HepG2 (cell line): ENCODE measurements at regions not wholly inside any gene's neighbourhood (a gene's known extent, or its start where the extent isn't known, plus 50 kb on each side); places are given as distances from the start of the nearest gene placed in this dataset.

Source experiments
- POLR2AphosphoS2 ChIP-seq: IDR thresholded peaks from 2 replicates; pipeline ENCODE4 v1.6.1; 2011; ENCODE audit warnings: low read depth, low read length, improper control_type of control experiment
- POLR2AphosphoS5 ChIP-seq: IDR thresholded peaks from 2 replicates; pipeline ENCODE4 v1.6.1; 2012; ENCODE audit warnings: low read depth, low read length
- PRDM10 ChIP-seq: sonication (generic); formaldehyde crosslinking; IDR thresholded peaks from 2 replicates; pipeline ENCODE4 v1.4.0; 2020; ENCODE audit warnings: low read depth, missing genetic modification reagents
- PRDM15 ChIP-seq: sonication (generic); formaldehyde crosslinking; IDR thresholded peaks from 2 replicates; pipeline ENCODE4 v1.4.0; 2020; ENCODE audit warnings: missing genetic modification reagents
- PTBP1 ChIP-seq: fragments of 200-400 bp; formaldehyde crosslinking; IDR thresholded peaks from 2 replicates; pipeline ENCODE4 v1.6.1; 2018; ENCODE audit warnings: low read length, low read depth; ENCODE audit not compliant: poor library complexity, severe bottlenecking
- RBM22 ChIP-seq: fragments of 200-400 bp; formaldehyde crosslinking; optimal IDR thresholded peaks from 2 replicates; pipeline ENCODE3; 2017; ENCODE audit warnings: mild to moderate bottlenecking, low read length, moderate library complexity
- SALL2 ChIP-seq: sonication (generic); formaldehyde crosslinking; IDR thresholded peaks from 2 replicates; pipeline ENCODE4 v1.8.1; 2023; ENCODE audit warnings: mild to moderate bottlenecking, missing genetic modification reagents, inconsistent platforms
- SKI ChIP-seq: fragments of 450-650 bp; IDR thresholded peaks from one replicate; pipeline ENCODE4 v1.6.1; 2018; ENCODE audit warnings: mild to moderate bottlenecking; ENCODE audit not compliant: partially characterized antibody
- SMYD3 ChIP-seq: sonication (generic); formaldehyde crosslinking; IDR thresholded peaks from 2 replicates; pipeline ENCODE4 v1.8.1; 2023; ENCODE audit warnings: mild to moderate bottlenecking, missing genetic modification reagents

- no peak for TF ChIP-seq POLR2AphosphoS5
- TF ChIP-seq RBM22: no peak
- TF ChIP-seq SMYD3 (CRISPR knock-in tag): no peak
- no peak for TF ChIP-seq PRDM15
- no peak for TF ChIP-seq PRDM10
- no peak for TF ChIP-seq SALL2 (CRISPR knock-in tag)
- TF ChIP-seq POLR2AphosphoS2: no peak
- TF ChIP-seq SKI: no peak
- TF ChIP-seq PTBP1: no peak
These were observed 142.8 kb upstream of the TOPAZ1 start for GRCh38 chr3:44098656-44099415.
